PC-9 (cell line): ENCODE measurements at regions not wholly inside any gene's neighbourhood (a gene's known extent, or its start where the extent isn't known, plus 50 kb on each side); places are given as distances from the start of the nearest gene placed in this dataset.

Experiments used
- CTCF ChIP-seq: fragments of 200-600 bp; sonication (generic); conservative IDR thresholded peaks from 2 replicates; pipeline ENCODE4 v1.6.1; 2017; ENCODE audit warnings: mixed run types, antibody characterized with exemption, mild to moderate bottlenecking, moderate library complexity
- EZH2 ChIP-seq: fragments of 200-600 bp; sonication (generic); IDR thresholded peaks from 2 replicates; pipeline ENCODE4 v1.8.0; 2017; ENCODE audit warnings: antibody characterized with exemption, low read depth

- TF ChIP-seq CTCF: no peak
- no peak for TF ChIP-seq EZH2
Observed at GRCh38 chr1:4530166-4530785, 124.1 kb upstream of the AJAP1 start.
